Epithelial cell of proximal tubule (primary cell): ENCODE measurements at regions not wholly inside any gene's neighbourhood (a gene's known extent, or its start where the extent isn't known, plus 50 kb on each side); places are given as distances from the start of the nearest gene placed in this dataset.

Source experiments
- DNase-seq: peaks from one replicate; pipeline ENCODE4 v3.0.0-alpha.2; 2011; ENCODE audit warnings: low read depth
- H3K4me3 ChIP-seq: 2 replicates; pipeline ENCODE4 v1.5.1; 2011; ENCODE audit warnings: low read depth, mild to moderate bottlenecking, low read length
- TF ChIP-seq, protein P1 (sequence below): conservative IDR thresholded peaks from 2 replicates; pipeline ENCODE4 v1.5.1; 2012; ENCODE audit warnings: low read depth, mild to moderate bottlenecking, low read length

DNA sequence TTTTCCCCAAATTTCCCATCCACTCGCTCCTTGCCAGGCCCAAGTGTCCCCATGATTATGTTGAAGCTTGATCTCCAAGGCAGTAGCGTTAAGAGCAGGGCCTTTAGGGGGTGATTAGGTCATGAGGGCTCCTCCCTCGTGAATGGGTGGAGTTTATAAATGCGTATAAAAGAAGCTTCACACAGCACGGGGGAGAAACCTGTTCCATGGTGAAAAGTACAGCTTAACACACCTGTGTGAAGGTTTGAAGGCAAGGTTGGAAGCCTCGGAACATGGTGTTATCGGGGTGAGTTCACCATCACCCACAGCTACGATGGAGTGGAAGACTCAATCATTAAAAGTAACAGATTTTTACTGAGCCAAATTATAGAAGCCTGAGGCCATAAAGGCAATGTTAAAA lies 137.4 kb upstream of the ALKAL2 start:
- TF ChIP-seq, protein P1, sequence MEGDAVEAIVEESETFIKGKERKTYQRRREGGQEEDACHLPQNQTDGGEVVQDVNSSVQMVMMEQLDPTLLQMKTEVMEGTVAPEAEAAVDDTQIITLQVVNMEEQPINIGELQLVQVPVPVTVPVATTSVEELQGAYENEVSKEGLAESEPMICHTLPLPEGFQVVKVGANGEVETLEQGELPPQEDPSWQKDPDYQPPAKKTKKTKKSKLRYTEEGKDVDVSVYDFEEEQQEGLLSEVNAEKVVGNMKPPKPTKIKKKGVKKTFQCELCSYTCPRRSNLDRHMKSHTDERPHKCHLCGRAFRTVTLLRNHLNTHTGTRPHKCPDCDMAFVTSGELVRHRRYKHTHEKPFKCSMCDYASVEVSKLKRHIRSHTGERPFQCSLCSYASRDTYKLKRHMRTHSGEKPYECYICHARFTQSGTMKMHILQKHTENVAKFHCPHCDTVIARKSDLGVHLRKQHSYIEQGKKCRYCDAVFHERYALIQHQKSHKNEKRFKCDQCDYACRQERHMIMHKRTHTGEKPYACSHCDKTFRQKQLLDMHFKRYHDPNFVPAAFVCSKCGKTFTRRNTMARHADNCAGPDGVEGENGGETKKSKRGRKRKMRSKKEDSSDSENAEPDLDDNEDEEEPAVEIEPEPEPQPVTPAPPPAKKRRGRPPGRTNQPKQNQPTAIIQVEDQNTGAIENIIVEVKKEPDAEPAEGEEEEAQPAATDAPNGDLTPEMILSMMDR = no peak
- H3K4me3 ChIP-seq = no peak overlapping the region
- no peak for DNase-seq

DNA sequence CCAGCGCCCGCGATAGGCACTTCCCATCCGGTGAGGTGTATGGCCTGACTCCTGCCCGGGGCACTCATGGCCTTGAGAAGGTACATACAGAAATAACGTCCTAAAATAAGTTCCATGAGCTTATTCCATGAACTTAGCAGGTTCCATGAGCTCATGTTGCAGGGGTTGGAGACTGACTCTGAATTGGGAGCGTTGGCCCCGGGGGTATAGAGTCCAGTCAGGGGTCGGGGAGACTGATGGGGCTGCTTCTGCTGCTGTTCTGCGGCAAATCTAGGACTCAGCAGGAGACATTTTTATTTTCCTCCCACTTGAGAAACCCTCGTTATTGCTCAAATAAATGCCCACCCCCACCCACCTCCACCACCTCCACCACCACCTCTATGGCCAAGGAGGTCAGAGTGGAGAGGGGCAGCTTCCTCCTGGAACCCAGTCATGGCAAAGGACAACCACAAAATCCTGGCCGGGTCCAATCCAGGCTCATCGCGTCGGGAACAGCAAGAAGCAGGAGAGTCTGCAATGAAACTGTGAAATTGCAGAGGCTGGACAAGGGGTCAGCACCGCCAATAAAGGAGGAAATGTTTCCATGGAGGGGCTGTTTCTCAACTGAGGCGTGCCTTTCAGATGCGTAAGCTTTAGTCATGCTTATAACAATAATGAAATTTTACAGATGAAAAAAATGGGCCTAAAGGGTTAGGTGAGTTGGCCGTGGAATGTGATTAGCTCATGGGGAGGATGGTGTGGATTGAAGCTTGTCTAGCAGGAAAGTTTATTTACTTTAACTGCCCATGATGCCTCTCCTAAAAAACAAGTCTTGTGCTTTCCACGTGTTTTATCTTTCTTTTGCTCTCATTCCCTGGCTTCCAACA lies 136.6 kb upstream of the ALKAL2 start:
- DNase-seq = no peak
- TF ChIP-seq, protein P1 = no peak
- no peak overlapping the region for H3K4me3 ChIP-seq

- no peak for DNase-seq
- H3K4me3 ChIP-seq = no peak overlapping the region
- TF ChIP-seq, protein P1 = no peak
Measured at GRCh38 chr2:423479-423878, 135.6 kb upstream of the ALKAL2 start.

DNA sequence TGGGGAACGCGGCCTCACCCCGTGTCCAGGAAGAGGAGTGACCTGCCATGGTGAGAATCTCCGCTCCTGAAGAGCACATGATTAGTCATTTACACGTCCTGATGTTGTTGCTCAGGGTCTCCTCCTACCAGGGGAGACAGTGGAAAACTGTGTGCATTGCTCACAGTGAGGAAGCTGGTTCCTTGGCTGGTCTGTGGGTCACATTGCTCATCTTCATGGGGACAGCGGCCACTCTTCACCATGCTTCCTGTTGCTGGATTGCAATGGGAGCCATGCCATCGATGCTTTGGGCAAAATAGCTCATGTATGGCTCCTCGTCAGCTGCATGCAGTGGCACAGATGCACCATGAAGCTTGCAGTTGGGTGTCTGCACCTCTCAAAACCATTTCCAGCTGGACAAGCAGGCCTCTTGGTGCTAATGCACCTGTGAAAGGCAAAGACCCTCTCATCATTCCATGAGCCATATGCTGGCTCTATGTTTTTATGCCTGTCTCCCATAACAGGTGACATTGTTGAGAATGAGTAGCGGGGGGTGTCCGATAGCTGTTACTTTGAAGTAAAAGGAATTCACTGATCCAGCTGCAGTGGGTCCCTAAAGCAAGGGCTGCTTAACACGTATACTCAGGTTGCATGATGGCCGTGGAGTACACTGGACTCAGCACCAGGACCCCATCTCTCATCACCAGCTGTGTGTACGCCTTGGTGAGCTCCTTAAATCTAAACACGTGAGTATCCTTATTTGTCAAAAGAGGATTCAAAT lies 135.0 kb upstream of the ALKAL2 start:
- no peak overlapping the region for H3K4me3 ChIP-seq
- DNase-seq = no peak
- TF ChIP-seq, protein P1 = no peak

GRCh38 chr2:421406-421805 lies 133.5 kb upstream of the ALKAL2 start:
- DNase-seq = no peak
- TF ChIP-seq, protein P1 = no peak
- no peak overlapping the region for H3K4me3 ChIP-seq

DNA sequence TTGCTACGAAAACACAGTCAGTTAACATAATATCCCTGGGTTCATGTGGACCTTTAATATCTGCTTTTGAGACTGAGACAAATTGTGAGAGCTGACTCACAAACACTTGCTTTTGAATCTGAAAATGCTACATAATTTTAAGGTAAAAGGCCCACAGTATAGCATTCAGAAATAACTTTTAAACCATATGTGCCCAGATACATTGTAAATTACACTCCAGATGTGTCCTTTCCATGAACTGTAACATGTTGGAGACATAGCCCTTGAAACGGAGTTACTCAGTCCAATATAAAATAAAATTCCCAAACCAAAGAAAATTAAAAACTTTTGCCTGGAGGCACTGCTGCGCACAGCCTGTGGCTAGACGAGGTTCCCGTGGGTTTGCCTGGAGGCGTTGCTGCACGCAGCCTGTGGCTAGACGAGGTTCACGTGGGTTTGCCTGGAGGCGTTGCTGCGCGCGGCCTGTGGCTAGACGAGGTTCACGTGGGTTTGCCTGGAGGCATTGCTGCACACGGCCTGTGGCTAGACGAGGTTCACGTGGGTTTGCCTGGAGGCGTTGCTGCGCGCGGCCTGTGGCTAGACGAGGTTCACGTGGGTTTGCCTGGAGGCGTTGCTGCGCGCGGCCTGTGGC lies 131.9 kb upstream of the ALKAL2 start:
- DNase-seq = no peak
- TF ChIP-seq, protein P1 = no peak
- H3K4me3 ChIP-seq = no peak overlapping the region
